Endothelial cell of umbilical vein (primary cell): ENCODE measurements at regions not wholly inside any gene's neighbourhood (a gene's known extent, or its start where the extent isn't known, plus 50 kb on each side); places are given as distances from the start of the nearest gene placed in this dataset.

Experiments used
- BruUV-seq: library from RNA; stranded (reverse); fragments of 400-500 nt; replicated peaks from 2 replicates; lab custom pipeline; 2021; lab: Mats Ljungman, UMichigan
- CTCF ChIA-PET: fragments of 300-600, 350-600 bp; sonication (Branson Sonifier 250); formaldehyde crosslinking; loops from one replicate; lab custom pipeline; 2021; ENCODE audit warnings: antibody characterized with exemption, inconsistent platforms; lab: Charles Lee
- POLR2A ChIA-PET: fragments of 300-600, 350-600 bp; sonication (Branson Sonifier 250); formaldehyde crosslinking; loops from one replicate; lab custom pipeline; 2021; ENCODE audit warnings: antibody characterized with exemption, inconsistent platforms; lab: Charles Lee
- DNase-seq: peaks from one replicate; pipeline ENCODE4 v3.0.0-alpha.2; 2011; ENCODE audit warnings: low read depth, low spot score
- FAIRE-seq: peaks from 2 replicates; lab custom pipeline; 2011; peaks lifted over from hg19 to GRCh38; lab: Jason Lieb, UNC
- H2AFZ ChIP-seq: 2 replicates; pipeline ENCODE4 v1.6.0; 2012; ENCODE audit warnings: low read depth, low read length, control low read depth, inconsistent platforms
- H3K27ac ChIP-seq: 2 replicates; pipeline ENCODE4 v1.5.1; 2011; ENCODE audit warnings: low read depth, mild to moderate bottlenecking, control low read depth, low read length, moderate library complexity; ENCODE audit not compliant: insufficient read depth
- H3K27me3 ChIP-seq, 2 experiments: 2 replicates each; pipeline versions ENCODE4 v1.6.0 to v1.6.1; 2011; ENCODE audit warnings: low read length in 2 of 2, mixed read lengths in 1 of 2; ENCODE audit not compliant: control insufficient read depth in 2 of 2, insufficient read depth in 2 of 2
- H3K36me3 ChIP-seq, 2 experiments: 2 replicates in 1 of 2; 3 replicates in 1 of 2; pipeline ENCODE4 v1.5.1; 2011; ENCODE audit warnings: low read length in 2 of 2, mild to moderate bottlenecking in 1 of 2, moderate library complexity in 1 of 2; ENCODE audit not compliant: control insufficient read depth in 2 of 2, insufficient read depth in 2 of 2; ENCODE audit errors: extremely low read depth in 1 of 2
- H3K4me1 ChIP-seq: 3 replicates; pipeline ENCODE4 v1.5.1; 2011; ENCODE audit warnings: mild to moderate bottlenecking, low read length; ENCODE audit not compliant: control insufficient read depth, insufficient read depth; ENCODE audit errors: extremely low read depth
- H3K4me2 ChIP-seq: 2 replicates; pipeline ENCODE4 v1.6.1; 2011; ENCODE audit warnings: low read length, control low read depth, mixed read lengths; ENCODE audit not compliant: insufficient read depth
- H3K4me3 ChIP-seq, 3 experiments: fragments of 200-600 bp in 1 of 3; sonication (generic), shearing (Covaris generic) in 1 of 3; replicated peaks in 1 of 3; 2 replicates each; pipeline ENCODE4 v1.5.1; 2011 to 2016; ENCODE audit warnings: control low read depth in 3 of 3, low read length in 3 of 3, mild to moderate bottlenecking in 2 of 3, inconsistent platforms in 1 of 3, low read depth in 1 of 3, moderate library complexity in 1 of 3; ENCODE audit not compliant: insufficient read depth in 1 of 3
- H3K79me2 ChIP-seq: 2 replicates; pipeline ENCODE4 v1.6.0; 2012; ENCODE audit warnings: low read length, inconsistent platforms; ENCODE audit not compliant: control insufficient read depth, insufficient read depth
- H3K9ac ChIP-seq: replicated peaks from 2 replicates; pipeline ENCODE3; 2011; ENCODE audit warnings: low read length, control low read depth; ENCODE audit not compliant: insufficient read depth; ENCODE audit errors: extremely low read depth
- H3K9me1 ChIP-seq: replicated peaks from 3 replicates; pipeline ENCODE4 v1.6.0; 2011; ENCODE audit warnings: mild to moderate bottlenecking, low read length; ENCODE audit not compliant: control insufficient read depth, insufficient read depth; ENCODE audit errors: extremely low read depth
- H3K9me3 ChIP-seq: replicated peaks from 2 replicates; pipeline ENCODE4 v1.5.1; 2012; ENCODE audit warnings: low read length, inconsistent platforms; ENCODE audit not compliant: control insufficient read depth, insufficient read depth
- H4K20me1 ChIP-seq: replicated peaks from 2 replicates; pipeline ENCODE3; 2011; ENCODE audit warnings: mild to moderate bottlenecking, low read length; ENCODE audit not compliant: control insufficient read depth, insufficient read depth; ENCODE audit errors: extremely low read depth
- EZH2 ChIP-seq: IDR thresholded peaks from 2 replicates; pipeline ENCODE4 v1.6.1; 2012; ENCODE audit warnings: borderline replicate concordance, low read depth, mild to moderate bottlenecking, moderate library complexity, low read length, inconsistent platforms; ENCODE audit not compliant: severe bottlenecking
- FOS ChIP-seq: IDR thresholded peaks from 2 replicates; pipeline ENCODE4 v1.6.1; 2011; ENCODE audit warnings: mild to moderate bottlenecking, low read length, moderate library complexity, borderline replicate concordance; ENCODE audit not compliant: insufficient read depth
- GATA2 ChIP-seq: IDR thresholded peaks from 2 replicates; pipeline ENCODE4 v1.7.0; 2011; ENCODE audit warnings: low read depth, mild to moderate bottlenecking, moderate library complexity, mixed read lengths, low read length; ENCODE audit not compliant: insufficient read length, insufficient read depth
- JUN ChIP-seq: IDR thresholded peaks from 2 replicates; pipeline ENCODE4 v1.6.1; 2011; ENCODE audit warnings: borderline replicate concordance, low read depth; ENCODE audit not compliant: insufficient read length, insufficient read depth
- MAX ChIP-seq: IDR thresholded peaks from 2 replicates; pipeline ENCODE4 v1.6.1; 2011; ENCODE audit not compliant: insufficient read depth, insufficient read length
- MYC ChIP-seq: IDR thresholded peaks from one replicate; pipeline ENCODE4 v1.6.1; 2011; ENCODE audit warnings: mild to moderate bottlenecking, low read depth, low read length
- POLR2A ChIP-seq: IDR thresholded peaks from 2 replicates; pipeline ENCODE4 v1.6.1; 2012; ENCODE audit warnings: low read depth, mild to moderate bottlenecking, control low read depth, low read length
- POLR2AphosphoS5 ChIP-seq: IDR thresholded peaks from 2 replicates; pipeline ENCODE4 v1.6.1; 2012; ENCODE audit warnings: low read depth, mild to moderate bottlenecking, control low read depth, low read length, moderate library complexity; ENCODE audit not compliant: insufficient read depth
- dilution Hi-C: fragments of 300-500 bp; cut with MboI; formaldehyde crosslinking; loops from one replicate; pipeline ENCODE4 v1.15.0; 2019; ENCODE audit warnings: low sequenced_read_pairs; ENCODE audit not compliant: extremely low pct_ligation_motif_present
- intact Hi-C: fragments of 100-400 bp; cut with micrococcal nuclease; formaldehyde crosslinking; loops from one replicate; pipeline ENCODE4 v1.10.0; 2022
- TF ChIP-seq, protein P1 (sequence below), 2 donors: IDR thresholded peaks; 1 replicate in 1 of 2; 2 replicates in 1 of 2; pipeline ENCODE4 v1.5.1; 2011; ENCODE audit warnings: low read length in 2 of 2, mild to moderate bottlenecking in 2 of 2, moderate library complexity in 2 of 2, control low read depth in 1 of 2, inconsistent platforms in 1 of 2, low read depth in 1 of 2; ENCODE audit not compliant: insufficient read depth in 1 of 2; ENCODE audit errors: extremely low read depth in 1 of 2

GRCh38 chr4:11194431-11194830 lies 234.3 kb downstream of the HS3ST1 start:
- H2AFZ ChIP-seq, result no peak overlapping the region
- no peaks in the 10 kb centered on the region for H3K4me1 ChIP-seq
- H3K9ac ChIP-seq, result no peak overlapping the region
- dilution Hi-C loops, result no loop called here
- no peak overlapping the region for H3K27ac ChIP-seq
- ChIA-PET POLR2A (no interaction called here), CTCF (no interaction called here)
- H3K79me2 ChIP-seq, result no peaks in the 10 kb centered on the region
- H3K36me3 ChIP-seq, result no peaks in the 10 kb centered on the region
- no peaks in the 10 kb centered on the region for H3K9me3 ChIP-seq
- no peak overlapping the region for H3K4me2 ChIP-seq
- BruUV-seq, result no TSS peak
- intact Hi-C loops, result no loop called here
- FAIRE-seq (no peak), DNase-seq (no peak)
- no peak for TF ChIP-seq MYC
- TF ChIP-seq MAX, result no peak
- TF ChIP-seq GATA2, result no peak
- TF ChIP-seq JUN, result no peak
- no peak for TF ChIP-seq EZH2
- TF ChIP-seq FOS, result no peak
- TF ChIP-seq, protein P1, sequence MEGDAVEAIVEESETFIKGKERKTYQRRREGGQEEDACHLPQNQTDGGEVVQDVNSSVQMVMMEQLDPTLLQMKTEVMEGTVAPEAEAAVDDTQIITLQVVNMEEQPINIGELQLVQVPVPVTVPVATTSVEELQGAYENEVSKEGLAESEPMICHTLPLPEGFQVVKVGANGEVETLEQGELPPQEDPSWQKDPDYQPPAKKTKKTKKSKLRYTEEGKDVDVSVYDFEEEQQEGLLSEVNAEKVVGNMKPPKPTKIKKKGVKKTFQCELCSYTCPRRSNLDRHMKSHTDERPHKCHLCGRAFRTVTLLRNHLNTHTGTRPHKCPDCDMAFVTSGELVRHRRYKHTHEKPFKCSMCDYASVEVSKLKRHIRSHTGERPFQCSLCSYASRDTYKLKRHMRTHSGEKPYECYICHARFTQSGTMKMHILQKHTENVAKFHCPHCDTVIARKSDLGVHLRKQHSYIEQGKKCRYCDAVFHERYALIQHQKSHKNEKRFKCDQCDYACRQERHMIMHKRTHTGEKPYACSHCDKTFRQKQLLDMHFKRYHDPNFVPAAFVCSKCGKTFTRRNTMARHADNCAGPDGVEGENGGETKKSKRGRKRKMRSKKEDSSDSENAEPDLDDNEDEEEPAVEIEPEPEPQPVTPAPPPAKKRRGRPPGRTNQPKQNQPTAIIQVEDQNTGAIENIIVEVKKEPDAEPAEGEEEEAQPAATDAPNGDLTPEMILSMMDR (IDR thresholded peaks at IDR 0.05; ENCODE audit: extremely low read depth in 1 of 2, insufficient read depth in 1 of 2, low read depth in 1 of 2, low read length in 2 of 2), result no peak
- no peak for TF ChIP-seq POLR2AphosphoS5
- TF ChIP-seq POLR2A, result no peak
- no peaks in the 10 kb centered on the region for H4K20me1 ChIP-seq
- H3K9me1 ChIP-seq, result no peaks in the 10 kb centered on the region
- no peak overlapping the region for H3K4me3 ChIP-seq
- no peaks in the 10 kb centered on the region for H3K27me3 ChIP-seq
